Immature natural killer cell (primary cell): ENCODE measurements at regions not wholly inside any gene's neighbourhood (a gene's known extent, or its start where the extent isn't known, plus 50 kb on each side); places are given as distances from the start of the nearest gene placed in this dataset.

Experiments used
- DNase-seq, 3 donors: peaks; one replicate each; pipeline ENCODE4 v3.0.0; 2022; ENCODE audit warnings: mixed read lengths in 1 of 3
- H3K27ac Mint-ChIP-seq, 6 donors: one replicate each; pipeline ENCODE4 v1.8.0; 2020; ENCODE audit warnings: mixed read lengths in 6 of 6, mild to moderate bottlenecking in 5 of 6, inconsistent platforms in 4 of 6, moderate library complexity in 3 of 6
- H3K27me3 Mint-ChIP-seq, 3 donors: one replicate each; pipeline ENCODE4 v1.8.0; 2020 to 2021; ENCODE audit warnings: low read depth in 3 of 3, mild to moderate bottlenecking in 3 of 3, mixed read lengths in 3 of 3, moderate library complexity in 3 of 3, inconsistent platforms in 1 of 3
- H3K36me3 Mint-ChIP-seq, 3 donors: one replicate each; pipeline ENCODE4 v1.8.0; 2020; ENCODE audit warnings: mixed read lengths in 3 of 3, inconsistent platforms in 2 of 3, mild to moderate bottlenecking in 2 of 3
- H3K4me1 Mint-ChIP-seq, 2 donors: one replicate each; pipeline ENCODE4 v1.8.0; 2020; ENCODE audit warnings: inconsistent platforms in 2 of 2, mild to moderate bottlenecking in 2 of 2, mixed read lengths in 2 of 2, moderate library complexity in 1 of 2
- H3K4me3 Mint-ChIP-seq, 5 donors: one replicate each; pipeline ENCODE4 v1.8.0; 2020; ENCODE audit warnings: mild to moderate bottlenecking in 5 of 5, mixed read lengths in 5 of 5, inconsistent platforms in 3 of 5, moderate library complexity in 3 of 5
- H3K9me3 Mint-ChIP-seq, 6 donors: one replicate each; pipeline ENCODE4 v1.8.0; 2020; ENCODE audit warnings: mild to moderate bottlenecking in 6 of 6, mixed read lengths in 6 of 6, inconsistent platforms in 4 of 6, moderate library complexity in 3 of 6

- H3K27ac Mint-ChIP-seq = no peak overlapping the region
- H3K9me3 Mint-ChIP-seq = peaks cover 0 to 6% (median 0%) of the 10 kb centered on the region in 6 donors
- no peaks in the 10 kb centered on the region for H3K4me1 Mint-ChIP-seq
- no peak overlapping the region for H3K4me3 Mint-ChIP-seq
- no peaks in the 10 kb centered on the region for H3K36me3 Mint-ChIP-seq
- DNase-seq = no peak
- peaks cover 0 to 2% (median 0%) of the 10 kb centered on the region in 3 donors for H3K27me3 Mint-ChIP-seq
These were observed 326.9 kb upstream of the NECTIN3 start for GRCh38 chr3:110744723-110745122.

DNA sequence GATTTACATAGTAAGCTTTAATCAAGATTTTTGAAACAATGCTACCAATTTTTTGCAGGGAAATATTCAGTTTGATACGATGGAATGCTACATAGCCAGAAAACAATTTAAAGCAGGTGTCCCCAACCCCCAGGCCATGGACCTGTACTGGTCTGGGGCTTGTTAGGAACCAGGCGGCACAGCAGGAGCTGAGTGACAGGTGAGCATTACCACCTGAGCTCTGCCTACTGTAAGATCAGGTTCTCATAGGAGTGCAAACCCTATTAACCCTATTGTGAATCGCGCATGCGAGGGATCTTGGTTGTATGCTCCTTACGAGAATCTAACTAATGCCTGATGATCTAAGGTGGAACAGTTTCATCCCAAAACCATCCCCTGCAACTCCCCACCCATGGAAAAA lies 322.6 kb upstream of the NECTIN3 start:
- DNase-seq = no peak
- Mint-ChIP-seq H3K4me1 (no peaks in the 10 kb centered on the region), H3K4me3 (no peak overlapping the region), H3K9me3 (peaks cover 0 to 3% (median 0%) of the 10 kb centered on the region in 6 donors), H3K27ac (no peak overlapping the region), H3K27me3 (no peaks in the 10 kb centered on the region), H3K36me3 (no peaks in the 10 kb centered on the region)

- Mint-ChIP-seq H3K4me3 (no peak overlapping the region), H3K27ac (no peak overlapping the region), H3K9me3 (peaks cover 0 to under 1% (median 0%) of the 10 kb centered on the region in 6 donors), H3K27me3 (no peaks in the 10 kb centered on the region), H3K36me3 (no peaks in the 10 kb centered on the region), H3K4me1 (no peaks in the 10 kb centered on the region)
- no peak for DNase-seq
These were observed 321.4 kb upstream of the NECTIN3 start for GRCh38 chr3:110750201-110750600.

- no peaks in the 10 kb centered on the region for H3K36me3 Mint-ChIP-seq
- H3K9me3 Mint-ChIP-seq = no peaks in the 10 kb centered on the region
- H3K27me3 Mint-ChIP-seq = peaks cover 0 to 1% (median 0%) of the 10 kb centered on the region in 3 donors
- no peak for DNase-seq
- no peaks in the 10 kb centered on the region for H3K4me1 Mint-ChIP-seq
- H3K27ac Mint-ChIP-seq = no peak overlapping the region
- no peak overlapping the region for H3K4me3 Mint-ChIP-seq
These were observed 319.3 kb upstream of the NECTIN3 start for GRCh38 chr3:110752307-110752706.

- Mint-ChIP-seq H3K27me3 (peaks cover 0 to 3% (median 0%) of the 10 kb centered on the region in 3 donors), H3K9me3 (no peaks in the 10 kb centered on the region), H3K4me3 (no peak overlapping the region), H3K27ac (no peak overlapping the region), H3K4me1 (no peaks in the 10 kb centered on the region), H3K36me3 (no peaks in the 10 kb centered on the region)
- no peak for DNase-seq
These were observed 318.1 kb upstream of the NECTIN3 start for GRCh38 chr3:110753516-110753915.

GRCh38 chr3:110754212-110754916 lies 317.3 kb upstream of the NECTIN3 start:
- H3K4me1 Mint-ChIP-seq = no peaks in the 10 kb centered on the region
- H3K27ac Mint-ChIP-seq = no peak overlapping the region
- no peaks in the 10 kb centered on the region for H3K36me3 Mint-ChIP-seq
- H3K4me3 Mint-ChIP-seq = no peak overlapping the region
- peaks cover 0 to 4% (median 0%) of the 10 kb centered on the region in 3 donors for H3K27me3 Mint-ChIP-seq
- H3K9me3 Mint-ChIP-seq = no peaks in the 10 kb centered on the region
- no peak for DNase-seq

DNA sequence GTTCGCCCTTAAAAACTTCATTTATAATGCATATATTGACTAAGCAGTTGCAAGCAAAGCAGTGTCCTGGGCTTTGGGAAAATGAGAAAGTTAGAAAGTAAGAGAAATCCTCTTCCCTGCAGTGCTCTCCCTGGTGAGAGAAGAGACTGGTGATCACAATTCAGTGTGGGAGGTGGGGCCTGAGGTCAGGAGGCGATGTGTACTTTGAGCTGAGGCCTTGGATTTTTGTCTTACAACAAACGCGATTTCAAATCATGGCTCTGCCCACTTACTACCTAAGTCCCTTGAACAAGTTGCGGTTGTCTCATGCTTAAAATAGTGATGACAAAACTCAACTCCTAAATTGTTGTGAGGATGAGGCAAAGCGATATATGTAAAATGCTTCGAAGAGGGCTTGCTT lies 316.3 kb upstream of the NECTIN3 start:
- H3K9me3 Mint-ChIP-seq = peaks cover 0 to 4% (median 0%) of the 10 kb centered on the region in 6 donors

DNA sequence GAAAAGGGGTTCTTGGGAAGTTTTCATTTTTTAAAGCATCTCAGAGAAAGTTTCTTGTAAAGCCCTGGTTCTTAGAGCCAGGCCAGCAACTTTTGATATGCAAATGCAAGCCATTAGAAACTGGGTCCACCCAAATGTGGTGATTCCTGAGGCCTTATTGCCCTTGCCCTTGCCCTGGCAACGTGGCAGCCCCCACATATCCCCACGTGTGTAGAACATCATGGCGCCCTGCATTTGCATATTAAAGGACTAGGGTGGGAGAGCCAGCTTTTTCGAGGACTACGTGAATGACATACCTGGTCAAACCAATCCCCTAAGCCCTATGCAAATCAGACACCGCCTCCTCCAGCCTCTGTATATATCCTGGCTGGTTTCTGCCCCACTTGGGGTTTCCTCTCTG lies 314.9 kb upstream of the NECTIN3 start:
- peaks cover 0 to 4% (median 0%) of the 10 kb centered on the region in 3 donors for H3K27me3 Mint-ChIP-seq
- no peaks in the 10 kb centered on the region for H3K4me1 Mint-ChIP-seq
- no peak overlapping the region for H3K4me3 Mint-ChIP-seq
- DNase-seq = no peak
- H3K9me3 Mint-ChIP-seq = peaks cover 0 to 4% (median 0%) of the 10 kb centered on the region in 6 donors
- no peak overlapping the region for H3K27ac Mint-ChIP-seq
- no peaks in the 10 kb centered on the region for H3K36me3 Mint-ChIP-seq

More for the DNA sequence above, 316.3 kb upstream of the NECTIN3 start:
- H3K4me3 Mint-ChIP-seq = no peak overlapping the region
- peaks cover 0 to 4% (median 0%) of the 10 kb centered on the region in 3 donors for H3K27me3 Mint-ChIP-seq
- no peak for DNase-seq
- H3K36me3 Mint-ChIP-seq = no peaks in the 10 kb centered on the region
- H3K4me1 Mint-ChIP-seq = no peaks in the 10 kb centered on the region
- H3K27ac Mint-ChIP-seq = no peak overlapping the region

- Mint-ChIP-seq H3K4me1 (no peaks in the 10 kb centered on the region), H3K9me3 (peaks cover 0 to 4% (median 0%) of the 10 kb centered on the region in 6 donors), H3K4me3 (no peak overlapping the region), H3K36me3 (no peaks in the 10 kb centered on the region), H3K27ac (no peak overlapping the region), H3K27me3 (peaks cover 0 to 4% (median 0%) of the 10 kb centered on the region in 3 donors)
- DNase-seq = no peak
These were observed 313.4 kb upstream of the NECTIN3 start for GRCh38 chr3:110758208-110758607.

- no peak overlapping the region for H3K4me3 Mint-ChIP-seq
- no peaks in the 10 kb centered on the region for H3K36me3 Mint-ChIP-seq
- DNase-seq = no peak
- H3K27me3 Mint-ChIP-seq = peaks cover 0 to 2% (median 2%) of the 10 kb centered on the region in 3 donors
- H3K4me1 Mint-ChIP-seq = no peaks in the 10 kb centered on the region
- H3K27ac Mint-ChIP-seq = no peak overlapping the region
- H3K9me3 Mint-ChIP-seq = peaks cover 0 to 17% (median 3%) of the 10 kb centered on the region in 6 donors
These were observed 304.5 kb upstream of the NECTIN3 start for GRCh38 chr3:110767156-110767555.

GRCh38 chr3:110767838-110768237 lies 303.8 kb upstream of the NECTIN3 start:
- DNase-seq = no peak
- Mint-ChIP-seq H3K27ac (no peak overlapping the region), H3K36me3 (no peaks in the 10 kb centered on the region), H3K4me3 (no peak overlapping the region), H3K4me1 (no peaks in the 10 kb centered on the region), H3K9me3 (peaks cover 0 to 17% (median 3%) of the 10 kb centered on the region in 6 donors), H3K27me3 (peaks cover 0 to 2% (median 2%) of the 10 kb centered on the region in 3 donors)

- Mint-ChIP-seq H3K9me3 (peaks cover 0 to 6% (median 0%) of the 10 kb centered on the region in 6 donors), H3K27me3 (peaks cover 0 to 2% (median 0%) of the 10 kb centered on the region in 3 donors), H3K4me3 (no peak overlapping the region), H3K27ac (no peak overlapping the region), H3K36me3 (no peaks in the 10 kb centered on the region), H3K4me1 (no peaks in the 10 kb centered on the region)
- DNase-seq = no peak
These were observed 298.1 kb upstream of the NECTIN3 start for GRCh38 chr3:110773413-110773954.

DNA sequence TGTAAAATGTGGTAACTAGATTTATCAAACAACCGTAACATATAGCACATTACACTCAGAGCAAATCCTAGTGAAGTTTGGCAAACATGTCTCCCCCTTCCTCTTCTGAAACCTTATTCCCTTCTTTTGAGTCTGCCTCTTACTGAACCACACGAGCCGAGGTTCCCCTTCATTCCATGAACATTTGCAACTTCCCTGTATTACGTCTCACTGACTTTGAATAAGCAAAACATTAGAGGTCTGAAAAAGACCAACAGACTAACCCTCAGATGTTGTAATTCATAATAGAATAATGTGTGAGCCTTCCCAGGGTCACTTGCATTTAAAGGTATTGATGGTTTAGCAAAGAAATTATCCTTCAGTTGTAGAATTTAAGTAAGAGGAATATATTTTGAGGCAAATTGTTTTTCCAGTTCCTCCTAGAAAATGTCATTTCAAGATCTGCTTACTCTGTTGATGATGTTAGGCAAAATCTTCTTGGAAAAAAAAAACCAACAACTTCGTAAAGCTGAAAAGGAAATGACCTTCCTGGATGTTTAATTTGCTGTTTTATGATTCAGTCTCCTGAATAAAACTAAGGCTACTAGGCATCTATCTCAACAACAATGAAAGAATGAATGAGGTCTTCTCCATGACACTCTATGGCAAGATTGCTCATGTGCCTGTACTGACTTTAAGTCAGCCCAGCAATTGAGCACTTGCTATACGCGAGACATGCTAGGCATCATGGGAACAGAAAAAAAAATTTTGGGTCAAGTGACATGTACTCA lies 296.9 kb upstream of the NECTIN3 start:
- DNase-seq = no peak
- Mint-ChIP-seq H3K9me3 (peaks cover 0 to 6% (median 0%) of the 10 kb centered on the region in 6 donors), H3K36me3 (no peaks in the 10 kb centered on the region), H3K27ac (no peak overlapping the region), H3K4me1 (no peaks in the 10 kb centered on the region), H3K4me3 (no peak overlapping the region), H3K27me3 (peaks cover 0 to 2% (median 0%) of the 10 kb centered on the region in 3 donors)

GRCh38 chr3:110779581-110779980 lies 292.0 kb upstream of the NECTIN3 start:
- no peaks in the 10 kb centered on the region for H3K36me3 Mint-ChIP-seq
- H3K27ac Mint-ChIP-seq = no peak overlapping the region
- no peak for DNase-seq
- no peaks in the 10 kb centered on the region for H3K9me3 Mint-ChIP-seq
- H3K4me3 Mint-ChIP-seq = no peak overlapping the region
- no peaks in the 10 kb centered on the region for H3K27me3 Mint-ChIP-seq
- no peaks in the 10 kb centered on the region for H3K4me1 Mint-ChIP-seq
